SKM-1 (cell line): ENCODE measurements at regions not wholly inside any gene's neighbourhood (a gene's known extent, or its start where the extent isn't known, plus 50 kb on each side); places are given as distances from the start of the nearest gene placed in this dataset.
"Not testable (repeated sequence)": the region's sequence is repeated elsewhere in the genome, so short reads cannot be mapped to it uniquely, and the experiment has no call there.

Experiments
- DNase-seq: peaks from one replicate; lab custom pipeline; 2025; ENCODE audit not compliant: unreplicated experiment; lab: John Stamatoyannopoulos, UW

- DNase-seq = no peak
Measured at GRCh38 chr20:52098186-52098585, 93.4 kb downstream of the ZFP64 start.

- DNase-seq = no peak
Measured at GRCh38 chr20:52096117-52096516, 95.5 kb downstream of the ZFP64 start.

GRCh38 chr20:52094693-52095092, 96.9 kb downstream of the ZFP64 start:
- DNase-seq = no peak

- no peak for DNase-seq
Measured at GRCh38 chr20:52093575-52093974, 98.0 kb downstream of the ZFP64 start.

GRCh38 chr20:52090035-52090434, 101.5 kb downstream of the ZFP64 start:
- no peak for DNase-seq

- no peak for DNase-seq
Measured at GRCh38 chr20:52087471-52087870, 104.1 kb downstream of the ZFP64 start.

GRCh38 chr20:52086878-52087277, 104.7 kb downstream of the ZFP64 start:
- no peak for DNase-seq

GRCh38 chr20:52084727-52085126, 106.9 kb downstream of the ZFP64 start:
- DNase-seq = no peak

- peak; percentile 34 for DNase-seq
Measured at GRCh38 chr20:52083627-52084232, 107.8 kb downstream of the ZFP64 start.

GRCh38 chr20:52082612-52083011, 109.0 kb downstream of the ZFP64 start:
- DNase-seq = no peak

- DNase-seq = no peak
Measured at GRCh38 chr20:52081791-52082190, 109.8 kb downstream of the ZFP64 start.

GRCh38 chr20:52081066-52081465, 110.5 kb downstream of the ZFP64 start:
- DNase-seq = no peak

- no peak for DNase-seq
Measured at GRCh38 chr20:52078289-52078688, 113.3 kb downstream of the ZFP64 start.

GRCh38 chr20:52076164-52076563, 115.4 kb downstream of the ZFP64 start:
- no peak for DNase-seq

GRCh38 chr20:52075400-52075799, 116.2 kb downstream of the ZFP64 start:
- DNase-seq = no peak

- DNase-seq = no peak
Measured at GRCh38 chr20:52071136-52071535, 120.4 kb downstream of the ZFP64 start.

- no peak for DNase-seq
Measured at GRCh38 chr20:52064931-52065330, 126.6 kb downstream of the ZFP64 start.

- DNase-seq = no peak
Measured at GRCh38 chr20:52062452-52063209, 128.9 kb downstream of the ZFP64 start.

- no peak for DNase-seq
Measured at GRCh38 chr20:52060794-52061714, 130.5 kb downstream of the ZFP64 start.

GRCh38 chr20:52057133-52057532, 134.4 kb downstream of the ZFP64 start:
- DNase-seq = not testable (repeated sequence)

- no peak for DNase-seq
Measured at GRCh38 chr20:52056203-52057062, 135.1 kb downstream of the ZFP64 start.
